H1 (cell line): ENCODE measurements at regions not wholly inside any gene's neighbourhood (a gene's known extent, or its start where the extent isn't known, plus 50 kb on each side); places are given as distances from the start of the nearest gene placed in this dataset.

Experiments
- CTCF ChIA-PET: fragments of 300-600 bp; sonication (Branson Sonifier 250); formaldehyde crosslinking; loops from one replicate; lab custom pipeline; 2021; ENCODE audit not compliant: partially characterized antibody; lab: Charles Lee
- POLR2A ChIA-PET: fragments of 300-600 bp; sonication (Branson Sonifier 250); formaldehyde crosslinking; loops from one replicate; lab custom pipeline; 2021; ENCODE audit warnings: inconsistent platforms; ENCODE audit not compliant: partially characterized antibody; lab: Charles Lee
- DNase-seq, 2 experiments: peaks; one replicate each; pipeline versions ENCODE4 v3.0.0 to v3.0.0-alpha.2; 2010 to 2022; ENCODE audit warnings: low spot score in 2 of 2, low read depth in 1 of 2, mixed read lengths in 1 of 2
- FAIRE-seq: peaks from 2 replicates; lab custom pipeline; 2011; peaks lifted over from hg19 to GRCh38; lab: Jason Lieb, UNC
- H2AFZ ChIP-seq: 2 replicates; pipeline ENCODE4 v1.8.1; 2012; ENCODE audit warnings: low read length, inconsistent platforms
- H2AK5ac ChIP-seq: 2 replicates; pipeline ENCODE4 v1.6.1; 2013; ENCODE audit warnings: low read depth, low read length
- H2BK120ac ChIP-seq: replicated peaks from 2 replicates; pipeline ENCODE3; 2013; ENCODE audit warnings: low read depth, low read length, inconsistent platforms
- H2BK12ac ChIP-seq: 2 replicates; pipeline ENCODE4 v1.6.1; 2013; ENCODE audit warnings: low read depth, low read length
- H2BK15ac ChIP-seq: 2 replicates; pipeline ENCODE4 v1.6.1; 2013; ENCODE audit warnings: low read length
- H2BK20ac ChIP-seq: 2 replicates; pipeline ENCODE4 v1.6.1; 2013; ENCODE audit warnings: low read length
- H2BK5ac ChIP-seq: 2 replicates; pipeline ENCODE4 v1.6.1; 2013; ENCODE audit warnings: low read depth, low read length
- H3K14ac ChIP-seq: 2 replicates; pipeline ENCODE4 v1.6.1; 2013; ENCODE audit warnings: inconsistent platforms; ENCODE audit not compliant: insufficient read length
- H3K18ac ChIP-seq: 2 replicates; pipeline ENCODE4 v1.6.1; 2013; ENCODE audit warnings: low read length; ENCODE audit errors: extremely low read depth
- H3K23ac ChIP-seq: 2 replicates; pipeline ENCODE4 v1.6.1; 2013; ENCODE audit warnings: inconsistent platforms; ENCODE audit not compliant: insufficient read length
- H3K23me2 ChIP-seq: 2 replicates; pipeline ENCODE4 v1.6.1; 2013; ENCODE audit warnings: low read depth, low read length
- H3K27ac ChIP-seq: 2 replicates; pipeline ENCODE4 v1.6.1; 2011; ENCODE audit warnings: low read depth, low read length, inconsistent platforms
- H3K27me3 ChIP-seq, 4 experiments: replicated peaks in 1 of 4; 1 replicate in 1 of 4; 2 replicates in 3 of 4; pipeline versions ENCODE4 v1.6.1 to v1.8.1; 2011 to 2013; ENCODE audit warnings: low read length in 3 of 4, mild to moderate bottlenecking in 3 of 4, inconsistent platforms in 2 of 4, mixed read lengths in 2 of 4, moderate library complexity in 1 of 4; ENCODE audit not compliant: control insufficient read depth in 3 of 4, insufficient read depth in 3 of 4; ENCODE audit errors: extremely low read depth in 1 of 4
- H3K36me3 ChIP-seq, 4 experiments: 2 replicates each; pipeline versions ENCODE4 v1.6.1 to v1.8.1; 2011 to 2013; ENCODE audit warnings: mild to moderate bottlenecking in 4 of 4, low read length in 3 of 4, moderate library complexity in 2 of 4, control low read depth in 1 of 4, inconsistent platforms in 1 of 4; ENCODE audit not compliant: insufficient read depth in 4 of 4, control insufficient read depth in 2 of 4
- H3K4ac ChIP-seq: replicated peaks from 2 replicates; pipeline ENCODE3; 2013; ENCODE audit warnings: low read length, low read depth, mixed read lengths, inconsistent platforms; ENCODE audit not compliant: insufficient read length
- H3K4me1 ChIP-seq, 4 experiments: replicated peaks in 1 of 4; 1 replicate in 1 of 4; 2 replicates in 3 of 4; pipeline versions ENCODE4 v1.6.1 to v1.8.1; 2011 to 2013; ENCODE audit warnings: low read length in 3 of 4, inconsistent platforms in 2 of 4, mixed read lengths in 1 of 4; ENCODE audit not compliant: insufficient read depth in 4 of 4, control insufficient read depth in 3 of 4
- H3K4me2 ChIP-seq, 2 experiments: 2 replicates each; pipeline versions ENCODE4 v1.6.1 to v1.8.1; 2011 to 2013; ENCODE audit warnings: low read depth in 2 of 2, low read length in 2 of 2, control low read depth in 1 of 2, inconsistent platforms in 1 of 2, mild to moderate bottlenecking in 1 of 2; ENCODE audit not compliant: insufficient read depth in 1 of 2
- H3K4me3 ChIP-seq, 4 experiments: fragments of 200-600, 300-600 bp in 1 of 4; sonication (generic), shearing (Covaris generic), sonication (Bioruptor Twin) in 1 of 4; 2 replicates each; pipeline versions ENCODE4 v1.5.1 to v1.8.1; 2011 to 2016; ENCODE audit warnings: low read length in 4 of 4, low read depth in 3 of 4, control low read depth in 2 of 4, inconsistent platforms in 2 of 4, mild to moderate bottlenecking in 2 of 4, mixed read lengths in 1 of 4, moderate library complexity in 1 of 4; ENCODE audit not compliant: insufficient read depth in 2 of 4; ENCODE audit errors: extremely low read depth in 1 of 4
- H3K56ac ChIP-seq: replicated peaks from 2 replicates; pipeline ENCODE3; 2013; ENCODE audit warnings: low read depth, mild to moderate bottlenecking, mixed read lengths, low read length, inconsistent platforms; ENCODE audit not compliant: insufficient read length
- H3K79me1 ChIP-seq: 2 replicates; pipeline ENCODE4 v1.6.1; 2013; ENCODE audit warnings: low read depth, low read length, control low read depth
- H3K79me2 ChIP-seq, 2 experiments: 2 replicates each; pipeline versions ENCODE4 v1.6.1 to v1.8.1; 2012 to 2013; ENCODE audit warnings: low read length in 2 of 2, mild to moderate bottlenecking in 2 of 2, inconsistent platforms in 1 of 2; ENCODE audit not compliant: insufficient read depth in 2 of 2, control insufficient read depth in 1 of 2
- H3K9ac ChIP-seq, 4 experiments: replicated peaks in 1 of 4; 1 replicate in 1 of 4; 2 replicates in 3 of 4; pipeline versions ENCODE4 v1.6.1 to v1.8.1; 2011 to 2013; ENCODE audit warnings: low read depth in 3 of 4, low read length in 3 of 4, control low read depth in 2 of 4, mild to moderate bottlenecking in 2 of 4, moderate library complexity in 2 of 4, inconsistent platforms in 1 of 4; ENCODE audit errors: extremely low read depth in 1 of 4
- H3K9me3 ChIP-seq, 2 experiments: 2 replicates each; pipeline versions ENCODE4 v1.6.1 to v1.8.1; 2012 to 2013; ENCODE audit warnings: mild to moderate bottlenecking in 2 of 2, moderate library complexity in 2 of 2, control low read depth in 1 of 2, inconsistent platforms in 1 of 2, low read depth in 1 of 2, low read length in 1 of 2, mixed read lengths in 1 of 2; ENCODE audit not compliant: insufficient read depth in 2 of 2
- H4K20me1 ChIP-seq, 2 experiments: replicated peaks in 1 of 2; 2 replicates each; pipeline versions ENCODE3 to v1.8.1; 2011 to 2013; ENCODE audit warnings: inconsistent platforms in 2 of 2, low read length in 2 of 2, mild to moderate bottlenecking in 1 of 2; ENCODE audit not compliant: insufficient read depth in 2 of 2, control insufficient read depth in 1 of 2
- H4K5ac ChIP-seq: 2 replicates; pipeline ENCODE4 v1.6.1; 2013; ENCODE audit warnings: low read length, low read depth, mixed read lengths, inconsistent platforms; ENCODE audit not compliant: insufficient read length
- H4K8ac ChIP-seq: 2 replicates; pipeline ENCODE4 v1.8.0; 2013; ENCODE audit warnings: mild to moderate bottlenecking, moderate library complexity, low read length, inconsistent platforms; ENCODE audit not compliant: insufficient read depth; ENCODE audit errors: extremely low read depth
- H4K91ac ChIP-seq: replicated peaks from 2 replicates; pipeline ENCODE3; 2013; ENCODE audit warnings: low read length, mixed read lengths, inconsistent platforms; ENCODE audit not compliant: insufficient read length
- ASH2L ChIP-seq: fragments of 200-600, 300-600 bp; sonication (generic); IDR thresholded peaks from one replicate; pipeline ENCODE4 v1.7.1; 2017; ENCODE audit warnings: low read length
- BRCA1 ChIP-seq: IDR thresholded peaks from 2 replicates; pipeline ENCODE4 v1.6.1; 2012; ENCODE audit warnings: low read depth, low read length, improper control_type of control experiment
- CEBPB ChIP-seq: IDR thresholded peaks from 2 replicates; pipeline ENCODE4 v1.6.1; 2012; ENCODE audit warnings: low read depth, low read length
- CHD1 ChIP-seq: IDR thresholded peaks from 2 replicates; pipeline ENCODE4 v1.6.1; 2012; ENCODE audit warnings: low read depth, low read length, improper control_type of control experiment
- FOSL1 ChIP-seq: IDR thresholded peaks from 2 replicates; pipeline ENCODE4 v1.6.1; 2011; ENCODE audit warnings: mild to moderate bottlenecking, low read depth, low read length, moderate library complexity; ENCODE audit not compliant: insufficient read depth
- HDAC2 ChIP-seq, 2 experiments: fragments of 300-600 bp in 1 of 2; sonication (generic) in 1 of 2; IDR thresholded peaks; 2 replicates each; pipeline ENCODE4 v1.6.1; 2011 to 2012; ENCODE audit warnings: low read depth in 2 of 2, low read length in 2 of 2, mild to moderate bottlenecking in 2 of 2, moderate library complexity in 2 of 2, borderline replicate concordance in 1 of 2, inconsistent platforms in 1 of 2
- HDAC6 ChIP-seq: IDR thresholded peaks from one replicate; pipeline ENCODE4 v1.7.1; 2012; ENCODE audit warnings: low read depth, mild to moderate bottlenecking, inconsistent platforms, low read length, moderate library complexity
- MAFK ChIP-seq: IDR thresholded peaks from 2 replicates; pipeline ENCODE4 v1.6.1; 2012; ENCODE audit warnings: low read depth, mild to moderate bottlenecking, improper control_type of control experiment, low read length
- PHF8 ChIP-seq: fragments of 200-600 bp; sonication (generic); conservative IDR thresholded peaks from 2 replicates; pipeline ENCODE4 v1.7.1; 2012; ENCODE audit warnings: low read depth, mild to moderate bottlenecking, inconsistent platforms, low read length, moderate library complexity
- POLR2AphosphoS5 ChIP-seq: IDR thresholded peaks from 2 replicates; pipeline ENCODE4 v1.6.1; 2011; ENCODE audit warnings: low read depth, low read length
- RAD21 ChIP-seq, 2 experiments: IDR thresholded peaks in 1 of 2; conservative IDR thresholded peaks in 1 of 2; 2 replicates each; pipeline ENCODE4 v1.6.1; 2011; ENCODE audit warnings: low read depth in 2 of 2, low read length in 2 of 2, improper control_type of control experiment in 1 of 2, inconsistent platforms in 1 of 2, mild to moderate bottlenecking in 1 of 2, moderate library complexity in 1 of 2
- RFX5 ChIP-seq: IDR thresholded peaks from 2 replicates; pipeline ENCODE4 v1.6.1; 2011; ENCODE audit warnings: low read depth, low read length, improper control_type of control experiment, borderline replicate concordance
- SIRT6 ChIP-seq: IDR thresholded peaks from one replicate; pipeline ENCODE4 v1.7.1; 2012; ENCODE audit warnings: low read length, inconsistent platforms
- SP1 ChIP-seq: IDR thresholded peaks from 2 replicates; pipeline ENCODE4 v1.6.1; 2011; ENCODE audit warnings: low read depth, low read length
- SP4 ChIP-seq: IDR thresholded peaks from 2 replicates; pipeline ENCODE4 v1.6.1; 2012; ENCODE audit warnings: low read length, inconsistent platforms
- WGBS, 2 experiments: shearing (Covaris generic) in 1 of 2; methylation state at CpG; one replicate each; pipeline versions ENCODE4 v1.1.6 to v1.1.7; 2013 to 2015; ENCODE audit warnings: low lambda C conversion rate in 2 of 2, mixed read lengths in 2 of 2, inconsistent platforms in 1 of 2, low coverage in 1 of 2, missing lambda C conversion rate in 1 of 2; ENCODE audit not compliant: insufficient replicate concordance in 2 of 2, insufficient coverage in 1 of 2, insufficient read length in 1 of 2; ENCODE audit errors: extremely low coverage in 1 of 2, missing lambda C conversion rate in 1 of 2; 5-methylcytosine and 5-hydroxymethylcytosine counted together

- Histone ChIP-seq H2BK12ac (no peak overlapping the region), H3K4me3 (no peak overlapping the region), H3K56ac (no peak overlapping the region), H3K79me1 (no peaks in the 10 kb centered on the region), H3K27ac (no peak overlapping the region), H3K4ac (no peak overlapping the region), H2AFZ (0 out of 2 replicates have a peak overlapping the region, but pooled peaks have one; percentile 1), H2BK5ac (no peak overlapping the region), H3K79me2 (no peaks in the 10 kb centered on the region), H2BK20ac (no peak overlapping the region), H2BK15ac (no peak overlapping the region), H3K4me1 (no peaks in the 10 kb centered on the region), H3K23me2 (no peaks in the 10 kb centered on the region), H4K91ac (no peak overlapping the region), H2AK5ac (no peak overlapping the region), H2BK120ac (no peak overlapping the region), H3K4me2 (no peak overlapping the region), H4K20me1 (no peaks in the 10 kb centered on the region), H4K8ac (no peak overlapping the region), H3K9me3 (no peaks in the 10 kb centered on the region), H3K23ac (no peak overlapping the region), H3K9ac (no peak overlapping the region), H3K14ac (no peak overlapping the region), H4K5ac (no peak overlapping the region), H3K36me3 (no peaks in the 10 kb centered on the region), H3K18ac (no peak overlapping the region), H3K27me3 (peaks cover 0 to 1% (median 0%) of the 10 kb centered on the region in 4 experiments; a peak in 1 of 7 replicates)
- 83% methylated on average over 4 of the region's 4 CpGs; no CpG with 5 or more reads in 1 of the 2 experiments for WGBS, 2 experiments
- CTCF ChIA-PET, result no interaction called here
- POLR2A ChIA-PET, result interaction anchor here (0.7 kb wide), 1 partner anchor 93 kb away, joined by 3 read pairs; no protein-coding TSS in a partner anchor
- DNase-seq (no peak), FAIRE-seq (no peak)
- no peak for TF ChIP-seq POLR2AphosphoS5
- TF ChIP-seq ASH2L, result no peak
- no peak for TF ChIP-seq SP4
- no peak for TF ChIP-seq RFX5
- no peak for TF ChIP-seq CHD1
- no peak for TF ChIP-seq FOSL1
- TF ChIP-seq HDAC2 (IDR thresholded peaks at IDR 0.05; ENCODE audit: borderline replicate concordance in 1 of 2, low read depth in 2 of 2, low read length in 2 of 2), result no peak
- no peak for TF ChIP-seq HDAC6
- no peak for TF ChIP-seq MAFK
- no peak for TF ChIP-seq SP1
- no peak for TF ChIP-seq RAD21 (IDR thresholded peaks at IDR 0.05 in 1 of 2, conservative IDR thresholded peaks at IDR 0.05 in 1 of 2; ENCODE audit: low read depth in 2 of 2, low read length in 2 of 2)
- no peak for TF ChIP-seq SIRT6
- TF ChIP-seq CEBPB, result no peak
- no peak for TF ChIP-seq BRCA1
- no peak for TF ChIP-seq PHF8
Observed at GRCh38 chr3:161991901-161992540, 495.4 kb downstream of the OTOL1 start.
